HG03103 (cell line): ENCODE measurements at regions not wholly inside any gene's neighbourhood (a gene's known extent, or its start where the extent isn't known, plus 50 kb on each side); places are given as distances from the start of the nearest gene placed in this dataset.

ENCODE experiments used
- ATAC-seq: cut with Tn5 transposase; IDR thresholded peaks from one replicate; pipeline ENCODE4 v1.9.1; 2021; ENCODE audit warnings: low read depth; ENCODE audit not compliant: unreplicated experiment

- no peak for ATAC-seq
Observed at GRCh38 chr2:128812183-128812940, 493.7 kb upstream of the HS6ST1 start.

- ATAC-seq, result no peak
Observed at GRCh38 chr2:128813352-128814034, 494.8 kb upstream of the HS6ST1 start.

- no peak for ATAC-seq
Observed at GRCh38 chr2:128815248-128815647, 496.6 kb upstream of the HS6ST1 start.

GRCh38 chr2:128817171-128817570, 498.5 kb upstream of the HS6ST1 start:
- no peak for ATAC-seq

- no peak for ATAC-seq
Observed at GRCh38 chr2:128817813-128818212, 499.1 kb upstream of the HS6ST1 start.

GRCh38 chr2:128818248-128818647, 499.6 kb upstream of the HS6ST1 start:
- no peak for ATAC-seq

- ATAC-seq, result no peak
Observed at GRCh38 chr2:128818704-128819491, 500.2 kb upstream of the HS6ST1 start.

- no peak for ATAC-seq
Observed at GRCh38 chr2:128820452-128820851, 501.8 kb upstream of the HS6ST1 start.

GRCh38 chr2:128821010-128821409, 502.3 kb upstream of the HS6ST1 start:
- ATAC-seq, result no peak

- ATAC-seq, result no peak
Observed at GRCh38 chr2:128832946-128833663, 514.4 kb upstream of the HS6ST1 start.

- no peak for ATAC-seq
Observed at GRCh38 chr2:128833664-128834027, 515.0 kb upstream of the HS6ST1 start.

GRCh38 chr2:128834207-128834879, 515.7 kb upstream of the HS6ST1 start:
- ATAC-seq, result no peak

GRCh38 chr2:128834880-128835252, 516.2 kb upstream of the HS6ST1 start:
- ATAC-seq, result no peak

- no peak for ATAC-seq
Observed at GRCh38 chr2:128835342-128835855, 516.7 kb upstream of the HS6ST1 start.

GRCh38 chr2:128835974-128836373, 517.3 kb upstream of the HS6ST1 start:
- no peak for ATAC-seq

- no peak for ATAC-seq
Observed at GRCh38 chr2:128836559-128837100, 518.0 kb upstream of the HS6ST1 start.

GRCh38 chr2:128838244-128838643, 519.6 kb upstream of the HS6ST1 start:
- ATAC-seq, result no peak

GRCh38 chr2:128841803-128842202, 523.1 kb upstream of the HS6ST1 start:
- ATAC-seq, result no peak

GRCh38 chr2:128867311-128867710, 548.6 kb upstream of the HS6ST1 start:
- no peak for ATAC-seq
